Left lung (tissue), 4 donors: ENCODE measurements at regions not wholly inside any gene's neighbourhood (a gene's known extent, or its start where the extent isn't known, plus 50 kb on each side); places are given as distances from the start of the nearest gene placed in this dataset.

Source experiments
- ATAC-seq: fragments of 200-7000 bp; cut with Tn5 transposase; one replicate; pipeline ENCODE4 v1.9.1; 2020; ENCODE audit warnings: moderate library complexity
- DNase-seq, 4 donors: peaks; one replicate each; pipeline ENCODE4 v3.0.0-alpha.2; 2013 to 2020
- H3K27ac ChIP-seq, 2 donors: fragments of 200-600 bp; sonication (generic) in 1 of 2; one replicate each; pipeline versions ENCODE4 v1.5.0 to v1.8.0; 2020 to 2021
- H3K27me3 ChIP-seq, 2 donors: fragments of 200-600 bp; sonication (generic) in 1 of 2; one replicate each; pipeline versions ENCODE4 v1.5.0 to v1.8.0; 2020 to 2021
- H3K36me3 ChIP-seq, 2 donors: fragments of 200-600 bp; sonication (generic) in 1 of 2; one replicate each; pipeline versions ENCODE4 v1.5.0 to v1.8.0; 2020 to 2021
- H3K4me1 ChIP-seq, 2 donors: fragments of 200-600 bp; one replicate each; pipeline ENCODE4 v1.8.0; 2021
- H3K4me3 ChIP-seq, 2 donors: fragments of 200-600 bp; sonication (generic) in 1 of 2; one replicate each; pipeline versions ENCODE4 v1.5.0 to v1.8.0; 2020 to 2021; ENCODE audit warnings: mild to moderate bottlenecking in 1 of 2
- H3K9me3 ChIP-seq, 2 donors: fragments of 200-600 bp; sonication (generic) in 1 of 2; one replicate each; pipeline versions ENCODE4 v1.5.0 to v1.8.0; 2020 to 2021
- intact Hi-C, 2 donors: fragments of 100-400 bp; cut with DNase I; formaldehyde crosslinking; loops; one replicate each; pipeline versions ENCODE4 v1.11.2 to v1.14.2; 2022
- TF ChIP-seq, protein P1 (sequence below), 2 donors: fragments of 200-600 bp; sonication (generic) in 1 of 2; IDR thresholded peaks; one replicate each; pipeline versions ENCODE4 v1.5.0 to v1.8.0; 2021; ENCODE audit warnings: antibody characterized with exemption in 2 of 2
- donor health status: DM: no; HTN: yes; CAD: no.
- donor health status: DM: no; HTN: no; CAD: no.

DNA sequence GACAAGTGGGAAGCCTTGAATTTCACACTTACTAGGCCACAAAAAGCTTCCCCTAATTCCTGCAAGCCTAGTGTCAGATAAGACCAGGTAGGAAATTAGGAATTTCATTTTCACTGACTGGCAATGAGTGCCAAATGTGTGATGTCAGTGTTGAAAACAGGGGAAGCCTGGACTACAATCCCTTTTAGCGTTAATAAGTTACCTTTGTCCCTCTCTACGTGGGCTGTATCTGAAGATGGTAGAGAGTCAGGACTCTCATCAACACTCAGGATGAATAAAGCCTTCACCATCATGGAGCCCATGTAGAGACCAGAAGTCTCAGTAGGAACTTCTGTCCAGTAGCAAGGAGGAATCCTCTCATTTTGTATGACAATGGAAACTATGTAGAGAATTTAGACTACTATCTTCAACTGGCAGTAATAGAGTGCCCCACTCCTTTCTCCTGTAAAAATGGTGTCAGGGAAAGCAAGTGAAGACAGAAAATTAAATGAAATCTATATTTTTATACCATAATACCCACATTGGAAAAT is 324.1 kb upstream of the KLHL1 start:
- no peak overlapping the region for H3K27ac ChIP-seq
- intact Hi-C loops: no loop called here
- no peak for DNase-seq
- ATAC-seq: no peak
- no peaks in the 10 kb centered on the region for H3K4me1 ChIP-seq
- TF ChIP-seq, protein P1, sequence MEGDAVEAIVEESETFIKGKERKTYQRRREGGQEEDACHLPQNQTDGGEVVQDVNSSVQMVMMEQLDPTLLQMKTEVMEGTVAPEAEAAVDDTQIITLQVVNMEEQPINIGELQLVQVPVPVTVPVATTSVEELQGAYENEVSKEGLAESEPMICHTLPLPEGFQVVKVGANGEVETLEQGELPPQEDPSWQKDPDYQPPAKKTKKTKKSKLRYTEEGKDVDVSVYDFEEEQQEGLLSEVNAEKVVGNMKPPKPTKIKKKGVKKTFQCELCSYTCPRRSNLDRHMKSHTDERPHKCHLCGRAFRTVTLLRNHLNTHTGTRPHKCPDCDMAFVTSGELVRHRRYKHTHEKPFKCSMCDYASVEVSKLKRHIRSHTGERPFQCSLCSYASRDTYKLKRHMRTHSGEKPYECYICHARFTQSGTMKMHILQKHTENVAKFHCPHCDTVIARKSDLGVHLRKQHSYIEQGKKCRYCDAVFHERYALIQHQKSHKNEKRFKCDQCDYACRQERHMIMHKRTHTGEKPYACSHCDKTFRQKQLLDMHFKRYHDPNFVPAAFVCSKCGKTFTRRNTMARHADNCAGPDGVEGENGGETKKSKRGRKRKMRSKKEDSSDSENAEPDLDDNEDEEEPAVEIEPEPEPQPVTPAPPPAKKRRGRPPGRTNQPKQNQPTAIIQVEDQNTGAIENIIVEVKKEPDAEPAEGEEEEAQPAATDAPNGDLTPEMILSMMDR (IDR thresholded peaks at IDR 0.05): no peak
- no peak overlapping the region for H3K4me3 ChIP-seq
- peaks cover 0 to 2% of the 10 kb centered on the region in 2 donors for H3K9me3 ChIP-seq
- no peaks in the 10 kb centered on the region for H3K27me3 ChIP-seq
- H3K36me3 ChIP-seq: no peaks in the 10 kb centered on the region

DNA sequence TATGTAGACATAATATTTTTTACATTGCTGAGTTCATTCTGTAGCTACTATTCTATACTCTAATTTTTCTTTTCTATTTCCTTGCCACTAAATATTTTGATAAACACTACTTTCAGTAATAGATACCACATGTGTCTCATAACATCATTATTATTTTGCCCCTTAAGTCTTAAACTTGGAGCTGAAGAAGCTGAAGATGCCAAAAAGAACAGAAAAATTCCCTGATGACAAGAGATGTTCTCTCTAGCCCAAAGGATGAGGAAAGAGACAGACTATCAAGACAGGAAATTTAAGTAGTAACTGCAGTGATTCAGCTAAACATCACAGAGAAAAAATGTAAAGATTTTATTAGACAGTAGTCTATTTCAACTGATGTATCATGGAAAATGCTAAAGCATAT is 322.0 kb upstream of the KLHL1 start:
- no peaks in the 10 kb centered on the region for H3K4me1 ChIP-seq
- DNase-seq: no peak
- TF ChIP-seq, protein P1 (IDR thresholded peaks at IDR 0.05): no peak

DNA sequence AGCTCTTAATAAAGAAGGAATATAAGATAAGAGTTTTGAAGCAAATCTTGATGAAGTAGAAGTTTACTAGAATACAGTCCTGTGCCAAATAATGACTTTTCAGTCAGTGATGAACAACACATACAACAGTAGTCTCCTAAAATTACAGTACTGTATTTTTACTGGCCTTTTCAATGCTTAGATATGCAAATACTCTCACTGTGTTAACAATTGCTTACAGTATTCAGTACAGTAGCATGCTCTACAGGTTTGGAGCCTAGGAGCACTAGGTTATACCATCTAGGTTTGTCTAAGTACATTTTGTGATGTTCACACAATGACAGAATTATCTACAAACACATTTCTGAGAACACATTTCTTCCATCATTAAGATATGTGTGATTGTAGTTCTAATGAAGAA is 316.7 kb upstream of the KLHL1 start:
- ATAC-seq (no peak), DNase-seq (no peak)
- Histone ChIP-seq H3K27me3 (no peaks in the 10 kb centered on the region), H3K36me3 (no peaks in the 10 kb centered on the region), H3K9me3 (peaks cover 0 to 3% of the 10 kb centered on the region in 2 donors), H3K27ac (no peak overlapping the region), H3K4me1 (no peaks in the 10 kb centered on the region), H3K4me3 (no peak overlapping the region)
- intact Hi-C loops: no loop called here
- TF ChIP-seq, protein P1 (IDR thresholded peaks at IDR 0.05): no peak

More for the DNA sequence above, 322.0 kb upstream of the KLHL1 start:
- intact Hi-C loops: no loop called here
- H3K27me3 ChIP-seq: no peaks in the 10 kb centered on the region
- H3K9me3 ChIP-seq: peaks cover 0 to 3% of the 10 kb centered on the region in 2 donors
- no peak for ATAC-seq
- no peak overlapping the region for H3K27ac ChIP-seq
- H3K36me3 ChIP-seq: no peaks in the 10 kb centered on the region
- H3K4me3 ChIP-seq: no peak overlapping the region

GRCh38 chr13:70424428-70424827 is 316.2 kb upstream of the KLHL1 start:
- TF ChIP-seq, protein P1 (IDR thresholded peaks at IDR 0.05): no peak
- ATAC-seq: no peak
- Histone ChIP-seq H3K9me3 (peaks cover 0 to 3% of the 10 kb centered on the region in 2 donors), H3K27me3 (no peaks in the 10 kb centered on the region), H3K36me3 (no peaks in the 10 kb centered on the region), H3K27ac (no peak overlapping the region), H3K4me1 (no peaks in the 10 kb centered on the region), H3K4me3 (no peak overlapping the region)
- intact Hi-C loops: no loop called here
- DNase-seq: no peak

GRCh38 chr13:70415136-70415535 is 306.9 kb upstream of the KLHL1 start:
- Histone ChIP-seq H3K9me3 (no peaks in the 10 kb centered on the region), H3K27me3 (no peaks in the 10 kb centered on the region), H3K4me1 (no peaks in the 10 kb centered on the region), H3K36me3 (no peaks in the 10 kb centered on the region), H3K4me3 (no peak overlapping the region), H3K27ac (no peak overlapping the region)
- DNase-seq (no peak), ATAC-seq (no peak)
- TF ChIP-seq, protein P1 (IDR thresholded peaks at IDR 0.05): no peak
- intact Hi-C loops: no loop called here
